Amniotic stem cell (primary cell): ENCODE measurements at regions not wholly inside any gene's neighbourhood (a gene's known extent, or its start where the extent isn't known, plus 50 kb on each side); places are given as distances from the start of the nearest gene placed in this dataset.
"Not testable (repeated sequence)": the region's sequence is repeated elsewhere in the genome, so short reads cannot be mapped to it uniquely, and the experiment has no call there.

Experiments
- DNase-seq: peaks from one replicate; lab custom pipeline; 2025; lab: John Stamatoyannopoulos, UW

DNA sequence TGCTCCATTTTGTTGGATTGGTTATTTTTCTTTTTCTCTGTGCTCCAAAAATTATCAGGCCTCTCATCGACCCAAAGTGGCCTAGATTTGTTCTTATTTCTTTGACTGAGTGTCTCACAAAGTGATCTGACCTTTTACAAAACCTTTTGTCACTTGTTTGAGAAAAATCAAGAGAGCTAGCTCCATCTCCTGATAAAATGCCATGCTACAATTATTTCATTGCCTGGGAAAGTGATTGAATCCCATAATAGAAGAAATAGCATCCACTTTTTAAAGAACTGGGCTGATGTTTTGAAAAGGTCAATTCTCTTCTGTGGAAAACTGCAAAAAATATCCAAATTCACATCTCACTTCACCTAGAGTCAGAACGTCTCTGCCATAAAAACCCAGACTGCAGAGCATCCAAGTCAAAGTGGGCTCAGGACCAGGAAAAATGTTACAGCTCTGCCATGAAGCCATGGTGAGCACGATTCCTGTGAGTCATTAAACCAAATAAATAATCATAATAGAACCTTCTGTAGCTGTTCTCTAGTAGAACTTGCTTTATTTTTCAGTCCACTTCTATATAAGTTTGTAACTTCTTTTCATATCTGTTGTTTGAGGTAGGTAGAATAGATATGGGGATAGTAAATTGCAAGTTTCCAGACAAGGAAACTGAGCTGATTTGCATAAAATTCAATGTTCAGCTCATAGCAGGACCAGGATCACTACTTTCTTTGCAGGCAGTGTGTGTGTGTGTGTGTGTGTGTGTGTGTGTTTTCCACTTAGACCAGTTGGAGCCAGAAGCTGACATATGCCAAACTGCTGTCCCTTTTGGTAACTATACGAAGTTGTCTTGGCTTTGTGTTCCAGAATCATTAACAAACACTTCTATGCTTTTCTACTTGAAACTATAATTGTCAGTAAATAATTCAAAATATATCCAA, 632.5 kb upstream of the ANKRD30A start:
- DNase-seq: peak; percentile 32

DNA sequence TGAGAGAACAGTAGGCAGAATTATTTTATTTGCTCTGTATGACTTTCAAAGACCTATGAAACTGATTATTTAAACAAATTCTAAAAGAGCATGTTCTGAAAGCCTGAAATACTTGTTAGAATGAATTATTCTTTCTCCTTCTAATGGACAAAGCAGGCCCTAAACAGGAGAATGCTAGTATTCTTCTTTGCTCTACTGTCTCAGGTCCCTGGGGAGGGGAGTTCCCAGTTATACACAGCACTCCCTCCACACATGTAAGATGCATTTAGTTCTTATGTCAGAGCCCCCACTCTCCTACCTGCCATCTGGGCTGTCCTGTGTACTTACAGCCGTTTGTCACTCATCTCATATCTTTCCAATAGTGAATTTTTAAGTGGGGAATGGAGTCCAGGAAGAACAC, 633.5 kb upstream of the ANKRD30A start:
- DNase-seq: no peak

DNA sequence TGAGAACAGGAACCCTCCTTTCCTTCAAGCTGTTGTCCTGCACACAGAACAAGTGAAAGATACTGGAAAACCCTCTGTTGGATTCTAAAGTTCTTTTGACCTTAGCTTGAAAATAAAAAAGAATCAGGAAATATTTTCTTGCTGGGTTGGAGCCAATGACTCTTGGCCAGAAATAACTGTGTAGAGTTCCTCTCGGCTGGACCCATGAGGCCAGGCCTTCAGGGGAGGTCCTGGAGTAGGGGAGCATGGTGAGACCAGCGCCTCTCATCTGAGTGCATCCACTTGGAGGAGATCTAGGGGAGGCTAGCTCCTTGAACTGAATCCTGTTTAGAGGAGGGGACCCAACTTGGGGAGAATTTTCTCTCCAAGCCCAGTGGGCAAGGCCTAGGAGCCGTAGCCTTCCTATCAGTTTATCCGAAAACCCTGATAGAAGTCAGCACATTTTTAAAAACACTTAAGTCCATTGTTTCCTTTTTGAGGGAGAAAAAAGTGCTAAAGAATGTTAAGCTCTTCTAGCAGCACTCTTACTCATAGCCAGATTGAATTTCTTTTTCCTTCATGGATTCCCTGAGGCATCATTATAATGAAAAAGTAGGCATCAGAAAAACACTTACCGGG, 635.7 kb upstream of the ANKRD30A start:
- peak; percentile 34 for DNase-seq

DNA sequence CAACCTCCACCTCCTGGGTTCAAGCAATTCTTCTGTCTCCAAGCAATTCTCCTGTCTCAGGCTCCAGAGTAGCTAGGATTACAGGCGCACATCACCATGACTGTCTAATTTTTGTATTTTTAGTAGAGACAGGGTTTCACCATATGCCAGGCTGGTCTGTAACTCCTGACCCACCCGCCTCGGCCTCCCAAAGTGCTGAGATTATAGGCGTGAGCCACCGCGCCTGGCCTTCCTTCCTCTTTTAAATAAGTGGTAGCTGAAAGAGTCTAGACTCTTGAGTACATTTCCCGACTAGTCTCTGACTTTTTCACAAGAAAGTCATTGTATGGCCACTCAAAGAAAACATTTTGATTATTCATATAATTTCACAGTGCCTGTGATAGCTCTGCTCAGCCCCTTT, 636.2 kb upstream of the ANKRD30A start:
- no peak for DNase-seq

- no peak for DNase-seq
Observed at GRCh38 chr10:36488579-36488978, 636.8 kb upstream of the ANKRD30A start.

DNA sequence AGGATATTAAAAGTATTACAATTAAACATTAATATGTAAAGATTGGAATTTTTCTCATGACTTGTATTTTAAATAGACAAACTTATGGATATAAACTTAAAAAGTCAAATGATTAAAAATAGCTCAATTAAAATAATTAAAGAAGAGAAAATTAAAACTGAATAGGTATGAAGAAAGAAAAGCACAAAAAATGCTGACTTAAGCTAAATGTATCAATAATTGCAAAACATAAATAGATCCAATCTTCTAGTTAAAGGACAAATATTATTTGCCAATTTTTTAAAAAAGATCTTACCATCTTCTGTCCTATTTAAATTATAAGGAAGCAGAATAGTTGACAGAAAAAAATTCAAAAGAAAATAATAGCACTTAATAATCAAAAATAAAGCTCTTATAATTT, 646.3 kb upstream of the ANKRD30A start:
- no peak for DNase-seq

DNA sequence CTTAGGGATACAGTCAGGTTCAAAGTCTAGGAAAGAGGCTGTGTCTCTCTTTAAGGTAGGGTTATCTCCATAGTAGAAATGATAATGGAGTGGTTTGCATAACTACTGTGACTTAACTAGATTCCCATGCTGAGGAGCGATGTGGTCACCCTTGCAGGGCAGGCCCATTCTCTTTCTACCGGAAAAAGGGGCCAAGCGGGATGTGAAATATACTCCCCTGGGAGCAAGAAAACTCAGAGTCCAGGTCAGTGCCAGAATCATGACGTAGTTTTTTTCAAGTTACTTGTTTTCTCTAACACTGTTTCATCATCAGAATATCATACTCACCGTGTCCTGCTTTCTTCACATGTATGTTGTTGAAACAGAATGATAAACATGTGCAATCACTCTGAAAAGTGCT, 649.0 kb upstream of the ANKRD30A start:
- no peak for DNase-seq

- DNase-seq: no peak
Observed at GRCh38 chr10:36475746-36476145, 649.7 kb upstream of the ANKRD30A start.

DNA sequence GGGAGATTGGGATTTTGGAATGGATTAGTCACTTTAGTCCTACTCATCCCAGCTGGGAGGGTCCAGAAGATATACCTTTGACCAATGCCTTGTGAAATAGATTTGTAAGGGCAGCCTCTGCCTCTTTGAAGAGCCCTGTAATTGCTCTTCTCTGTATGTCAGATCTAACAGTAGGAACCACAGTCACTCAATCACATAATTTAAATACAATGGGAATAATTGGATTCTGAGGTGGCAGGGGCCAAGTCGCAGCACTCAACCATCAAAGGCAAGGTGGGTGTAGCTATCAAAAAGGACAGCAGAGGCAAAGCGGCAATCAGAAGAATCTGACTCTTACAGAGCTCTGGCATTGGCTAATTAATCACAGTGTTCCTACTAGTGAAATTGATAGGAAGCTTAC, 650.9 kb upstream of the ANKRD30A start:
- DNase-seq: no peak

DNA sequence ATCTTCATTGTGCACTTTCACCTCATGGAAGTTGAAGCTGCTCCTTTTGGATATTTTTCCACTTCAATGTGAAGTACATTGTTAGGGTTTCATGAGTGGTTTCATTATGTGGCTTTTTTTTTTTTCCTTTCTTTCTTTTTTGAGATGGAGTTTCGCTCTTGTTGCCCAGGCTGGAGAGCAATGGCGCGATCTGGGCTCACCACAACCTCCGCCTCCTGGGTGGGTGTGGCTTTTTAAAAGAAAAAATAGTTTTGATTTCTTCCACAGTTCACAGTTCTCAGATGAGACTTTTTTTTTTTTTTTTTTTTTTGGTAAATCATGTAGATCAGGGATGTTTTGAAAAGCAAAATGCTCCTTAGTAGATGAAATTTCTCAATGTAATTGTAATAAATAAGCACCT, 652.3 kb upstream of the ANKRD30A start:
- no peak for DNase-seq

GRCh38 chr10:36469585-36469984, 655.8 kb upstream of the ANKRD30A start:
- DNase-seq: no peak

DNA sequence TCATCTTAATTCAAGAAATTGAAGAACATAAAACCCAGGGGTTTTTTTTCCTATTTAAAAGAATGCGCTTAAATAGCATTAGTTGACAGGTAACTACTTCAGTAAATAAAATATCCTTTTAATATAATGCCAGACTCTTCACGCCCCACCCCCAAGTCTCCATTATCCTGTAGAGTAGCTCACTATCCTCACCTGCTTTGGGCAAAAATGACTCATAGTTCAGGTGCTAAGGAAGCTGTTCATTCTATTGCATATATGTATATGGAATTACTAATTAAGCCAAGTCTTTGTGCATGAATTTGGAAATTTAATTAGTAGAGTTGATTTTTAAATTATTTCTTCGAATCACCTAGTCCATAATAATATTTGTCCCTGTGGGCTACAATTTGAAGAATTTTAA, 656.8 kb upstream of the ANKRD30A start:
- DNase-seq: no peak

- DNase-seq: no peak
Observed at GRCh38 chr10:36465604-36466379, 659.6 kb upstream of the ANKRD30A start.

DNA sequence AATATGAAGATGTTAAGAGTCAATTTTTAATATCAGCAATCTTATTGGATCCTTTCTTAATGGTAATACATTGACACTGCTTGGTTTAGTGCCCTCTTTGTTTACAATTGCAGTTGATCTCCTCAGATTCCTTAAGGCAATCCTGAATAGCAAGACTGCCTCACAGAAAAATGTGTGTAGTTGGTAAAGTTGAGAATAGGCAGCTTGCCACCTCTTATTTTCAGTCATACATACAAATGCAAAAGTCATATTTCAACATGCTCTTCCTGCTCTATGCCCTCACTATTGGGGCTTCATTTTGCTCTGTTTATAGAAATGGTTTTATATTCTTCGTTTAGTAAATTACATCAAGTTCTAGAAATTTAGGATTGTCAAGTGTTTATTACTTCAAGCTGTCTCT, 661.1 kb upstream of the ANKRD30A start:
- DNase-seq: no peak

DNA sequence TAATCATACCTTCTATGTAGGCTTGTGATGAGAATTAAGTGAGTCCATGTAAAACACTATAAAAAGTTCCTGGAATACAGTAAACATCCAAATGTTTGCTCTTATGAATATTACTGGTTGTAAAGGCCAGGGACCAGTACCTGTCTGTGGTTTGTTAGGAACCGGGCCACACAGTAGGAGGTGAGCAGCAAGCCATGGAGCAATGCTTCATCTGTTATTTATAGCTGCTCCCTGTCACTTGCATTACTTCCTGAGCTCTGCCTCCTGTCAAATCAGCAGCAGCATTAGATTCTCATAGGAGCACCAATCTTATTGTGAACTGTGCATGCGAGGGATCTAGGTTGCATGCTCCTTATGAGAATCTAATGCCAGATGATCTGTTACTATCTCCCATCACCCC, 662.0 kb upstream of the ANKRD30A start:
- no peak for DNase-seq

DNA sequence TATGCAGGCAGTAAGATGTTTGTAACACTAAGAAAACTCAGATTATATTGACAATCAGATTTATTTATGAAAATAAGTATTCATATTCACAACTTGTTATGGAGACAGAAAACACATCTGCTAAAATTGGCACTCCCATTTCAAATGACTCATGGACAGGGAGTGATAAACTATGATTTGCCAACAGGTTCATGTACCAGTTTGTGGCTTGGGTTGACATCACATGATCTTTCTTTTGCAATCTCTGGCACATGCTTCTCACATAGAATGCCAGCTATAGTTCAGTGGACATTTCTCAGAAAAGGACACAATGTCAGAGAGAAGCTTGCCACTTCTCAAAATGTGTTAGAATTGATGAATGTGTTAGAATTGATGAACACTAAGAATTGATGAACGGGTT, 663.2 kb upstream of the ANKRD30A start:
- no peak for DNase-seq

- DNase-seq: not testable (repeated sequence)
Observed at GRCh38 chr10:36458437-36458836, 667.0 kb upstream of the ANKRD30A start.

DNA sequence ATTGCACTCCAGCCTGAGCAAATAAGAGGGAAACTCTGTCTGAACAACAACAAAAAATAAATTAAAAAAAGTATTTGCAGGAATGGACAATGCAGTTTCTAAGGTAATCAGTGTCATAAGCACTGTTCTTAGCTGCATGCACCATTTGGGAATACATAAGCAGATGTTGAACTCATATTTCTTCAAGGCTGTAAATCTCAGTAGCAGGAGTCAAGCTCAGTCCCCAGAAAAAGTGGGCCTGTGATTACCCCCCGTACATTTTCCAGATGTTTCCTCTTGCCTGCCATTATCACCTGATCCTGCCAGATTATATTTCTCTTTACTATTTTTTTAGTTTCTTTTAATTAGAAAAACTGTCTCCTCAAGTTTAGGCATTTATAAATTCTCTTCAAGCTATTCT, 667.6 kb upstream of the ANKRD30A start:
- no peak for DNase-seq

GRCh38 chr10:36455526-36456133, 669.8 kb upstream of the ANKRD30A start:
- DNase-seq: no peak

DNA sequence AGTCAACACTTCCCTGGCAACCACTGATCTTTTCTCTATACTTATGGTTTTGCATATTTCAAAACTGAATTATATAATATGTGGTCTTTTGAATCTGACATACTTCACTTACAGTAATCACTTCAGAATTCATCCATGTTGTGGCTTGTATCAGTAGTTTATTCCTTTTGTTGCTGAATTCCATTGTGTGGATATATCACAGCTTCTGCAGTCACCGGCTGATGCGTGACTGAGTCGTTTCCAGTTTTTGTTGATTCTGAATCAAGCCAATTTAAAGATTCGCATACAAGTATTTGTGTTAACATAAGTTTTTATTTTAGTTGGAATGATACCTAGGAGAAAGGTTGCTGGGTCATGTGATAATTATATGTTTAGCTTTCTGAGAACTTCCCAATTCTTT, 672.5 kb upstream of the ANKRD30A start:
- DNase-seq: no peak

- DNase-seq: no peak
Observed at GRCh38 chr10:36451391-36451970, 673.9 kb upstream of the ANKRD30A start.

DNA sequence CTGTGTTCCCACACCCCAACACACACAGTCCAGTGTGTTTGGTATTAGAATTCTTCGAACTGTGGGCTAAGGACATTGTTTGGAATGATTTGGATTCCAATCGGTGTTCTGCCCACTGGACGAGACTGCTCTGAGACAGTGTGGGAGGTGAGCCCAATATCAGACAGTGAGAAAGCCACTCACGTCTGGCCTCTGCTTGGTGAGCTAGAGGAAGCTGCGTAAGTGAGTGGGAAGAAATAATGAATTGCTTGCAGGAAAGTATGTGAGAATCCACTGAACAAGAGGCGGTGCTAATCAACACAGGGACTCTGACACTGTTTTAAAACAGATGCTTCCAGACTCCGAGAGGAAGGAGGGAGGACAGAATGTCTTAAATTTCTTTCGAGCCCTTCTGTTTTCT, 675.0 kb upstream of the ANKRD30A start:
- DNase-seq: no peak
